H1 (cell line): ENCODE measurements at regions not wholly inside any gene's neighbourhood (a gene's known extent, or its start where the extent isn't known, plus 50 kb on each side); places are given as distances from the start of the nearest gene placed in this dataset.

Experiments
- BCL11A ChIP-seq, 2 experiments: IDR thresholded peaks; one replicate each; pipeline ENCODE4 v1.6.1; 2011; ENCODE audit warnings: low read depth in 2 of 2, low read length in 2 of 2, mild to moderate bottlenecking in 2 of 2
- CHD7 ChIP-seq: fragments of 300-600 bp; sonication (generic); IDR thresholded peaks from 2 replicates; pipeline ENCODE4 v1.7.1; 2012; ENCODE audit warnings: low read length, moderate library complexity, mild to moderate bottlenecking, inconsistent platforms; ENCODE audit not compliant: insufficient replicate concordance
- EP300 ChIP-seq, 2 experiments: IDR thresholded peaks; 1 replicate in 1 of 2; 2 replicates in 1 of 2; pipeline ENCODE4 v1.6.1; 2011 to 2012; ENCODE audit warnings: low read depth in 2 of 2, low read length in 2 of 2, mild to moderate bottlenecking in 2 of 2, borderline replicate concordance in 1 of 2, inconsistent platforms in 1 of 2, moderate library complexity in 1 of 2
- POLR2AphosphoS5 ChIP-seq: IDR thresholded peaks from 2 replicates; pipeline ENCODE4 v1.6.1; 2011; ENCODE audit warnings: low read depth, low read length
- POU5F1 ChIP-seq: IDR thresholded peaks from 2 replicates; pipeline ENCODE4 v1.6.1; 2011; ENCODE audit warnings: low read depth, mild to moderate bottlenecking, low read length, moderate library complexity
- SP1 ChIP-seq: IDR thresholded peaks from 2 replicates; pipeline ENCODE4 v1.6.1; 2011; ENCODE audit warnings: low read depth, low read length
- SUZ12 ChIP-seq: fragments of 200-600 bp; sonication (generic); IDR thresholded peaks from 2 replicates; pipeline ENCODE4 v1.6.1; 2012; ENCODE audit warnings: mild to moderate bottlenecking, inconsistent platforms, low read length, moderate library complexity, mixed read lengths
- TF ChIP-seq, protein P1 (sequence below), 3 experiments: IDR thresholded peaks; 1 replicate in 2 of 3; 2 replicates in 1 of 3; pipeline versions ENCODE4 v1.5.1 to v1.6.1; 2011; ENCODE audit warnings: low read length in 3 of 3, mild to moderate bottlenecking in 3 of 3, inconsistent platforms in 2 of 3, low read depth in 1 of 3, moderate library complexity in 1 of 3; ENCODE audit not compliant: insufficient read depth in 1 of 3; ENCODE audit errors: control extremely low read depth in 1 of 3
- TF ChIP-seq, protein P2 (sequence below): IDR thresholded peaks from 2 replicates; pipeline ENCODE4 v1.6.1; 2012; ENCODE audit warnings: inconsistent platforms

GRCh38 chr6:50899306-50899870, 80.7 kb downstream of the TFAP2B start (continued):
- TF ChIP-seq CHD7 (no peak), POLR2AphosphoS5 (no peak), POU5F1 (no peak), BCL11A (IDR thresholded peaks at IDR 0.05; ENCODE audit: low read depth in 2 of 2, low read length in 2 of 2) (no peak), EP300 (IDR thresholded peaks at IDR 0.05; ENCODE audit: borderline replicate concordance in 1 of 2, low read depth in 2 of 2, low read length in 2 of 2) (no peak), SP1 (no peak), SUZ12 (no peak)
- TF ChIP-seq, protein P1, sequence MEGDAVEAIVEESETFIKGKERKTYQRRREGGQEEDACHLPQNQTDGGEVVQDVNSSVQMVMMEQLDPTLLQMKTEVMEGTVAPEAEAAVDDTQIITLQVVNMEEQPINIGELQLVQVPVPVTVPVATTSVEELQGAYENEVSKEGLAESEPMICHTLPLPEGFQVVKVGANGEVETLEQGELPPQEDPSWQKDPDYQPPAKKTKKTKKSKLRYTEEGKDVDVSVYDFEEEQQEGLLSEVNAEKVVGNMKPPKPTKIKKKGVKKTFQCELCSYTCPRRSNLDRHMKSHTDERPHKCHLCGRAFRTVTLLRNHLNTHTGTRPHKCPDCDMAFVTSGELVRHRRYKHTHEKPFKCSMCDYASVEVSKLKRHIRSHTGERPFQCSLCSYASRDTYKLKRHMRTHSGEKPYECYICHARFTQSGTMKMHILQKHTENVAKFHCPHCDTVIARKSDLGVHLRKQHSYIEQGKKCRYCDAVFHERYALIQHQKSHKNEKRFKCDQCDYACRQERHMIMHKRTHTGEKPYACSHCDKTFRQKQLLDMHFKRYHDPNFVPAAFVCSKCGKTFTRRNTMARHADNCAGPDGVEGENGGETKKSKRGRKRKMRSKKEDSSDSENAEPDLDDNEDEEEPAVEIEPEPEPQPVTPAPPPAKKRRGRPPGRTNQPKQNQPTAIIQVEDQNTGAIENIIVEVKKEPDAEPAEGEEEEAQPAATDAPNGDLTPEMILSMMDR (IDR thresholded peaks at IDR 0.05; ENCODE audit: control extremely low read depth in 1 of 3, insufficient read depth in 1 of 3, low read depth in 1 of 3, low read length in 3 of 3), result no peak
- TF ChIP-seq, protein P2, sequence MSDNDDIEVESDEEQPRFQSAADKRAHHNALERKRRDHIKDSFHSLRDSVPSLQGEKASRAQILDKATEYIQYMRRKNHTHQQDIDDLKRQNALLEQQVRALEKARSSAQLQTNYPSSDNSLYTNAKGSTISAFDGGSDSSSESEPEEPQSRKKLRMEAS, result no peak
